GM21528 (cell line): ENCODE measurements at regions not wholly inside any gene's neighbourhood (a gene's known extent, or its start where the extent isn't known, plus 50 kb on each side); places are given as distances from the start of the nearest gene placed in this dataset.

ENCODE experiments used
- ATAC-seq: cut with Tn5 transposase; IDR thresholded peaks from one replicate; pipeline ENCODE4 v1.9.1; 2021; ENCODE audit warnings: mild to moderate bottlenecking, moderate library complexity; ENCODE audit not compliant: unreplicated experiment, low FRiP score

GRCh38 chr3:34174740-34175139 lies 376.3 kb downstream of the PDCD6IP start:
- no peak for ATAC-seq

GRCh38 chr3:34175636-34176176 lies 377.3 kb downstream of the PDCD6IP start:
- no peak for ATAC-seq

- ATAC-seq = no peak
These were observed 378.3 kb downstream of the PDCD6IP start for GRCh38 chr3:34176723-34177122.

- ATAC-seq = no peak
These were observed 380.0 kb downstream of the PDCD6IP start for GRCh38 chr3:34178415-34178814.

DNA sequence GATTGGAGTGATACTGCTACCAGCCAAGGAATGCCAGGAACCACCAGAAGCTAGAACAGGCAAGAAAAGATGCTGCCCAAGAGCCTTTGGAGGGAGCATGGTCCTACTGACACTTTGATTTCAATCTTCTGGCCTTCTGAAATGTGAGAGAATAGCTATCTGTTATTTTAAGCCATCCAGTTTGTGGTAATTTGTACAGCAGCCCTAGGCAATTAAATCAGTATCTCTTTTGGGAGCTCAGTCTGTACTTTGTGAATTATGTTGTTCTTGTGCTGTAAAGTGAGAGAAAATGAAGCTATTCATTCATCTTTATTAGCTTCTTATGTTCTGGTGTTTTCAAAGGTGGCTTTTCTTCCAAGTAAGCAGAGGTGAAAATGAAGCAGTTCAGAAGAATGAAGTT lies 381.3 kb downstream of the PDCD6IP start:
- ATAC-seq = no peak

DNA sequence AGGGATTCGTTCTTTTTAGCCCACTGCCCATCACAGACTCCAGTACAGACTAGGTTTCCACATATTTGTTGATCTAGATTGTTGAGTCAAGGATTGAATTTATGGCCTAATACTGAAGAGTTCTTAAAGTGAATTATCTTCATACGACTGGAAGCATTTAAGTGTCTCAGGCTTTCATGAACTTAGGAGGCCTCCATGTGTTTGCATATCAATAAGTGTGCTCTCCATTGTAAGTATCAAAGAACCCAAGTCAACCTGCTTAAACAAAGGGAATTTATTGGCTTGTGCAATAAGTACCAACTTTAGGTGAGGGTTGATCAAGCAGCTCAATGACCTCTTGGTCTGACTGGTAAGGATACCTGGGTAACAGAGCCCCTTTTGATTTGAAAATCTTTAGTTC lies 382.1 kb downstream of the PDCD6IP start:
- no peak for ATAC-seq

GRCh38 chr3:34183114-34183513 lies 384.7 kb downstream of the PDCD6IP start:
- ATAC-seq = no peak

DNA sequence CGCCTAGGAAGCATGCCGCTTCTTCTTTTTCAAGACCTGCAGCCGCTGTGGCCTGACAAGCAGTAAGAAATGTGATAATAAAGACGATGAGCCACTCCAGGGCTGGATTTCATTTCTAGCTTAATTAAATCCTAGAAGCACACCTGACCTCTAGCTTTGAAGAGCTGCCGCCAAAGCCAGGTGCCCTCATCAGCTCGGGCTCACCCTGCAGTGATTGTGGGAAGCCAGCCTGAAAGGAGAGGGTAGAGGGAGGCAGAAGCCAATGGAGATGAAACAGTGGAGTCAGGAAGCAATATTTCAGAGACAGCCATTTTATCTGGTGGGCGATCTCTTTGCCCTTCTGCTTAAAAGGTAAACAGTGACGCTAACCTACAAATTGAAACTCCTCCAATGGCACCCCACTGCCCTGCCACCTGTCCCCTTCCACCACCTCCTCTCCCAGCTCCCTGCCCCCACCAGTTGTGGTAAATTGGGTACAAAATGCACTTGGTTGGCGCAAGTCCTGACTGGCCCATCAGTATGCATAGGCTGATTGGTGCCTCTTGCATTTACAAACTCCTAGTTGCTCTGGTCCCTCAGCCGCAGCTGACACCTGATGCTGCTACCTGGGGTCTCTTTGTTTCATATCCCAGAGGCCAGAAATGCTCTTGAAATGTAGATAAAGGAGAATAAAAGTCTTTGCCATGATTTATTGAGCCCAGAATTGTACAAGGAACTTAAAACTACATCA lies 385.3 kb downstream of the PDCD6IP start:
- ATAC-seq = no peak

DNA sequence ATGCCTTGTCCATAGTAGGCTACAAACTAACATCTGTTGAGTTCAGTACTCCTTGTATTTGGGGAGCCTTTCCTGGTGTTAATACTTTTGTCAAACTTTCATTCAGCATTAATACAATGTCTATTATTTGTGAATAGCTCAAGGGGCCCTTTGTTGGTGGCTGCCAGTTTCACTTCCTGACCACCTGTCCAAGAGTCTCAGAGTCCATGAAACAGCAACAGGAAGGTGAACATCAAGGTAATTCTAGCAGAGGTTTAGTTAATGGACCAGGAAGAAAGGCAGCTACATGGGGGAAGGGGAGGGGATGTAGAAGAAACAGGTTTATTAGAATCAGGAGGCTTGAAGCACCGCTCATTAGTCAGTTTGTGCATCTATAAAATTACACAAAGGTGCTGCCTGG lies 386.9 kb downstream of the PDCD6IP start:
- ATAC-seq = no peak

GRCh38 chr3:34189133-34189532 lies 390.7 kb downstream of the PDCD6IP start:
- ATAC-seq = no peak

GRCh38 chr3:34196914-34197313 lies 398.5 kb downstream of the PDCD6IP start:
- ATAC-seq = no peak

DNA sequence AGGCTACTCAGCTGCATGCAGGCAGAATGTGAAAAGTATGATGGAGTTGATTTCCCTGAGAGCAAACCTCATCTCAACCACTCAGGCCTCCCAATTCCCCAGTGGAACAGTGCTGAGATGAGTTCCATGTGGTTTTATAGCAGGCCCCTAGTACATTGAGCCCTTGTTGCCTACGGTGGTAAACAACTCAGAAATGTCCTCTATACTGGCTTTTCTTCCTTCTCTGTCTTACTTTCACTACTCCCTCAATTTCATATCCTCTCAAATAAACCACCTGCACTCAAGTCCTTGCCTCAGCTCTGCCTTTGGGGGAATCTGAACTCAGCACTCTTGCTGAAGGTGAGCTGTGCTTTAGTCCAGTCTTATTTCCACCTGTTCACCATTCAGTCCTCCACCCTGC lies 399.9 kb downstream of the PDCD6IP start:
- ATAC-seq = no peak

GRCh38 chr3:34200576-34200975 lies 402.1 kb downstream of the PDCD6IP start:
- peak; percentile 81 for ATAC-seq

- no peak for ATAC-seq
These were observed 404.5 kb downstream of the PDCD6IP start for GRCh38 chr3:34202975-34203374.

DNA sequence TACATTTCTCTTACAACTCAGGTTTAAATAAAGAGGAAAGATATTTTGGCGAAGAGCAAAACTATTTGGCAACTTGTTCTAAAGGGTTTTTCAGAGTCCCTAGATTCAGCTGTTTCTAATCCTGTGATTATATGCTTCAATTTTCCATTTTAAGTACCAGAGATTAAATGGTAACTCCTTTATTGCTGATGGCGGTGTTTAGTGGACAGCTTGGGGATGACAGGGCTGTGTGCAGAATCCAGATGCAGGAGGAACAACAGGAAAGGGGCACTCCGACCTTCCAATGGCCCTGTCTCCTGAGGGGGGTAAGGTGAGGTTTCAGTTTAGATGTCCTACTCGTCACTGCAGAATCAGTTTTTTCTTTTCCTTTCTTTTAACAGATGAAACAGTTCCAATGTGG lies 405.0 kb downstream of the PDCD6IP start:
- ATAC-seq = no peak

DNA sequence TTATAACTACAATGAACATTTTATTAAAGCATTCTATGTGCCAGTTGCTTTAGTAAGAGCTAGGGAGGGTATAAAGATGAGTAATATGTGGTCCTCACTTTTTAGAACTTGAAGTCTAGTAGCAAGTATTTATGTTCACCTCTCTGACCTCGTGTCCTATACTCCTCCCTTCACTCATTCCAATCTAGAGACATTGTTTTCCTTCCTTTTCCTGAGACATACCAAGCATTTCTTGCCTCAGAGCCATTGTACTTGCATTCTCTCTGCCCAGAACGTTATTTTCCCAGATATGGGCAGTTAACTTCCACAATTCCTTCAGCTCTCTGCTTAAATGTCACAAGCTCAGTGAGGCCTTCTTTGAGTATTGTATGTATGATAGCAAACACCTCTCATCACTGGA lies 408.6 kb downstream of the PDCD6IP start:
- ATAC-seq = no peak

GRCh38 chr3:34207806-34208205 lies 409.4 kb downstream of the PDCD6IP start:
- no peak for ATAC-seq

DNA sequence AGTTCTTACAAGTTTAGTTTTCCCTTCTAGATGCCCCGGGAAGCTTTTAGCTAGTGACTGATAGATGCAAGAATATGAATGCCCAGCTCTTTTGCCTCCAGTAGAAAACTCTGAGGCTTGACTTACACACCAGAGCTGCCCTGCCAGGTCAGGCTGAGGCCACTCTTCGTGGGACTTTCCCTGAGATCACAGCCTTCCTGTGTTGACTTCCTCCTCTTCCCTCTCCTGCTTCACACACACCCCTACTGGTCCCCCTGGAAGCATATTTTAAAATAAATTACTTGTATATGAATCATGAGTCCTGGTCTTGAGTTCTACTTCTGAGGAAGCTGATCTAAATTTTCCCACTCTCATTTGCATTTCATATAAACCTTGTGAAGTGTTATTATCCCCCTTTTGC lies 413.7 kb downstream of the PDCD6IP start:
- ATAC-seq = no peak

GRCh38 chr3:34212656-34213055 lies 414.2 kb downstream of the PDCD6IP start:
- no peak for ATAC-seq

DNA sequence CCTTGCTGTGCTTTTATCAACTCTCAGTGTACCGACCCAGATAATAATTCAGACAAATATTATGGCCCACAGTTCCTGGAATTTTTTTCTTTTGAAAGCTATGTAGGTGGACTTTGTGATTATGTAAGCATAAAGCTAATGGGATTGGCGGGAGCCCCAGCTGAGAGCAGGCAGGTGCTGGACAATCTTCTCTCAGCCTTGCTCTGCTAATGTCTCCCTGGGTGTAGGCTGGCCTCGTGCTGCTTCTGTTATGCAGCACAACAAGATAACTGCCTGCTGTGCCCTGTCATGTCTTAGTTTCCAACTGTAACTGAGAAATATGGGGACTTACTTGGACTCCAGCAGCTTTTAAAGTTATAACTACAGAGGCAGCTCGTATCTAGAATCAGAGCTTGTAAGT lies 415.0 kb downstream of the PDCD6IP start:
- ATAC-seq = no peak

- ATAC-seq = no peak
These were observed 418.4 kb downstream of the PDCD6IP start for GRCh38 chr3:34216711-34217335.
